ENCODE measurements at regions not wholly inside any gene's neighbourhood (a gene's known extent, or its start where the extent isn't known, plus 50 kb on each side); places are given as distances from the start of the nearest gene placed in this dataset.

- Histone ChIP-seq H3K36me3 (ENCODE audit: insufficient read depth, low read length, poor library complexity, severe bottlenecking) (no peaks in the 10 kb centered on the region), H3K4me1 (ENCODE audit: insufficient read depth, low read length, poor library complexity, severe bottlenecking) (no peaks in the 10 kb centered on the region), H3K27ac (ENCODE audit: low read depth, low read length, poor library complexity, severe bottlenecking) (no peak overlapping the region), H3K27me3 (replicated peaks; ENCODE audit: insufficient read depth, low read depth, low read length, poor library complexity) (no peaks in the 10 kb centered on the region), H3K9me3 (ENCODE audit: low read depth, low read length, poor library complexity, severe bottlenecking) (no peaks in the 10 kb centered on the region), H3K4me3 (ENCODE audit: low read depth, low read length, poor library complexity, severe bottlenecking) (no peak overlapping the region)
- ChIA-PET CTCF (no interaction called here), POLR2A (ENCODE audit: low non-redundant PET) (interaction anchor here (0.6 kb wide), 1 partner anchor 339 kb away, joined by 3 read pairs; no protein-coding TSS in a partner anchor)
- no peak for DNase-seq (ENCODE audit: low spot score)
- TF ChIP-seq CTCF (conservative IDR thresholded peaks at IDR 0.05; ENCODE audit: low read depth, low read length) = no peak
- no peak for TF ChIP-seq EZH2 (IDR thresholded peaks at IDR 0.05; ENCODE audit: borderline replicate concordance, low read depth, low read length, poor library complexity, severe bottlenecking)
- BruUV-seq (replicated peaks) = no TSS peak
- intact Hi-C loops (cut with micrococcal nuclease; ENCODE audit: unreplicated experiment) = no loop called here
Observed at GRCh38 chr12:92065018-92065499, 80.6 kb downstream of the BTG1 start.

GRCh38 chr12:92064422-92064821, 81.2 kb downstream of the BTG1 start:
- Histone ChIP-seq H3K4me1 (ENCODE audit: insufficient read depth, low read length, poor library complexity, severe bottlenecking) (no peaks in the 10 kb centered on the region), H3K9me3 (ENCODE audit: low read depth, low read length, poor library complexity, severe bottlenecking) (no peaks in the 10 kb centered on the region), H3K27me3 (replicated peaks; ENCODE audit: insufficient read depth, low read depth, low read length, poor library complexity) (no peaks in the 10 kb centered on the region), H3K4me3 (ENCODE audit: low read depth, low read length, poor library complexity, severe bottlenecking) (no peak overlapping the region), H3K27ac (ENCODE audit: low read depth, low read length, poor library complexity, severe bottlenecking) (no peak overlapping the region), H3K36me3 (ENCODE audit: insufficient read depth, low read length, poor library complexity, severe bottlenecking) (no peaks in the 10 kb centered on the region)
- DNase-seq (ENCODE audit: low spot score) = no peak
- POLR2A ChIA-PET (ENCODE audit: low non-redundant PET) = no interaction called here
- no TSS peak for BruUV-seq (replicated peaks)
- intact Hi-C loops (cut with micrococcal nuclease; ENCODE audit: unreplicated experiment) = no loop called here
- no peak for TF ChIP-seq EZH2 (IDR thresholded peaks at IDR 0.05; ENCODE audit: borderline replicate concordance, low read depth, low read length, poor library complexity, severe bottlenecking)
- TF ChIP-seq CTCF (conservative IDR thresholded peaks at IDR 0.05; ENCODE audit: low read depth, low read length) = no peak
- CTCF ChIA-PET = no interaction called here

- ChIA-PET CTCF (no interaction called here), POLR2A (ENCODE audit: low non-redundant PET) (no interaction called here)
- intact Hi-C loops (cut with micrococcal nuclease; ENCODE audit: unreplicated experiment) = no loop called here
Observed at GRCh38 chr12:92063641-92064040, 82.0 kb downstream of the BTG1 start.

More at GRCh38 chr12:92063641-92064040, 82.0 kb downstream of the BTG1 start:
- no peak for TF ChIP-seq CTCF (conservative IDR thresholded peaks at IDR 0.05; ENCODE audit: low read depth, low read length)
- TF ChIP-seq EZH2 (IDR thresholded peaks at IDR 0.05; ENCODE audit: borderline replicate concordance, low read depth, low read length, poor library complexity, severe bottlenecking) = no peak
- H3K27ac ChIP-seq (ENCODE audit: low read depth, low read length, poor library complexity, severe bottlenecking) = no peak overlapping the region
- H3K4me3 ChIP-seq (ENCODE audit: low read depth, low read length, poor library complexity, severe bottlenecking) = no peak overlapping the region
- no peak for DNase-seq (ENCODE audit: low spot score)
- BruUV-seq (replicated peaks) = no TSS peak
- no peaks in the 10 kb centered on the region for H3K36me3 ChIP-seq (ENCODE audit: insufficient read depth, low read length, poor library complexity, severe bottlenecking)
- no peaks in the 10 kb centered on the region for H3K27me3 ChIP-seq (replicated peaks; ENCODE audit: insufficient read depth, low read depth, low read length, poor library complexity)
- H3K9me3 ChIP-seq (ENCODE audit: low read depth, low read length, poor library complexity, severe bottlenecking) = no peaks in the 10 kb centered on the region
- H3K4me1 ChIP-seq (ENCODE audit: insufficient read depth, low read length, poor library complexity, severe bottlenecking) = no peaks in the 10 kb centered on the region

Data from A673 (cell line).